AG09309 (cell line): ENCODE measurements at regions not wholly inside any gene's neighbourhood (a gene's known extent, or its start where the extent isn't known, plus 50 kb on each side); places are given as distances from the start of the nearest gene placed in this dataset.
"Not testable (repeated sequence)": the region's sequence is repeated elsewhere in the genome, so short reads cannot be mapped to it uniquely, and the experiment has no call there.

Experiments
- DNase-seq: peaks from one replicate; pipeline ENCODE4 v3.0.0-alpha.2; 2010; ENCODE audit warnings: low read depth
- H3K4me3 ChIP-seq: 2 replicates; pipeline ENCODE4 v1.5.1; 2011; ENCODE audit warnings: mild to moderate bottlenecking, low read depth, low read length, moderate library complexity; ENCODE audit not compliant: control insufficient read depth
- CTCF ChIP-seq: IDR thresholded peaks from 2 replicates; pipeline ENCODE4 v1.5.1; 2011; ENCODE audit warnings: mild to moderate bottlenecking, low read depth, low read length, inconsistent platforms; ENCODE audit not compliant: insufficient read depth, control insufficient read depth; ENCODE audit errors: missing control alignments

GRCh38 chr11:122202161-122202950 is 86.3 kb upstream of the BLID start:
- peak overlapping the region; percentile 57 for H3K4me3 ChIP-seq
- DNase-seq = peak; percentile 55
- no peak for TF ChIP-seq CTCF

GRCh38 chr11:122201106-122201505 is 85.1 kb upstream of the BLID start:
- peak overlapping the region; percentile 3 for H3K4me3 ChIP-seq
- TF ChIP-seq CTCF = no peak
- no peak for DNase-seq

- TF ChIP-seq CTCF = no peak
- DNase-seq = no peak
- no peak overlapping the region for H3K4me3 ChIP-seq
Observed at GRCh38 chr11:122199661-122200060, 83.6 kb upstream of the BLID start.

- DNase-seq = no peak
- no peak for TF ChIP-seq CTCF
- no peak overlapping the region for H3K4me3 ChIP-seq
Observed at GRCh38 chr11:122198291-122198983, 82.4 kb upstream of the BLID start.

- DNase-seq = peak; percentile 96
- H3K4me3 ChIP-seq = no peak overlapping the region
- no peak for TF ChIP-seq CTCF
Observed at GRCh38 chr11:122197066-122197987, 81.3 kb upstream of the BLID start.

GRCh38 chr11:122195790-122196189 is 79.8 kb upstream of the BLID start:
- DNase-seq = no peak
- H3K4me3 ChIP-seq = no peak overlapping the region
- TF ChIP-seq CTCF = no peak

GRCh38 chr11:122193881-122194480 is 78.0 kb upstream of the BLID start:
- not testable (repeated sequence) for DNase-seq, H3K4me3 ChIP-seq
